Dendritic cell treated with granulocyte-macrophage colony-stimulating factor and Interleukin-4, amounts not matched to agents 40 ng/mL and 50 ng/mL, for 4 days (primary cell): ENCODE measurements at regions not wholly inside any gene's neighbourhood (a gene's known extent, or its start where the extent isn't known, plus 50 kb on each side); places are given as distances from the start of the nearest gene placed in this dataset.

Source experiments
- H3K27ac Mint-ChIP-seq: one replicate; pipeline ENCODE4 v1.8.0; 2022; ENCODE audit warnings: mild to moderate bottlenecking, mixed read lengths
- H3K27me3 Mint-ChIP-seq: one replicate; pipeline ENCODE4 v1.8.0; 2022; ENCODE audit warnings: mild to moderate bottlenecking, mixed read lengths
- H3K36me3 Mint-ChIP-seq: one replicate; pipeline ENCODE4 v1.8.0; 2022; ENCODE audit warnings: low read depth, mixed read lengths
- H3K4me1 Mint-ChIP-seq: one replicate; pipeline ENCODE4 v1.8.0; 2022; ENCODE audit warnings: low read depth, mixed read lengths
- H3K4me3 Mint-ChIP-seq: one replicate; pipeline ENCODE4 v1.8.0; 2022; ENCODE audit warnings: mild to moderate bottlenecking, moderate library complexity, mixed read lengths
- H3K9me3 Mint-ChIP-seq: one replicate; pipeline ENCODE4 v1.8.0; 2022; ENCODE audit warnings: mixed read lengths
- intact Hi-C: fragments of 100-400 bp; cut with micrococcal nuclease; formaldehyde crosslinking; loops from one replicate; pipeline ENCODE4 v1.15.0; 2022

- intact Hi-C loops, result no loop called here
- peaks cover 8% of the 10 kb centered on the region for H3K9me3 Mint-ChIP-seq
- no peaks in the 10 kb centered on the region for H3K36me3 Mint-ChIP-seq
- H3K4me3 Mint-ChIP-seq, result no peak overlapping the region
- peaks cover 69% of the 10 kb centered on the region for H3K4me1 Mint-ChIP-seq
- H3K27me3 Mint-ChIP-seq, result peaks cover 10% of the 10 kb centered on the region
- no peak overlapping the region for H3K27ac Mint-ChIP-seq
These were observed 158.5 kb downstream of the LPIN1 start for GRCh38 chr2:11904941-11905340.

- Mint-ChIP-seq H3K27ac (peak overlapping the region; percentile 61), H3K27me3 (peaks cover 4% of the 10 kb centered on the region), H3K36me3 (no peaks in the 10 kb centered on the region)
These were observed 160.8 kb downstream of the LPIN1 start for GRCh38 chr2:11907190-11907589.

DNA sequence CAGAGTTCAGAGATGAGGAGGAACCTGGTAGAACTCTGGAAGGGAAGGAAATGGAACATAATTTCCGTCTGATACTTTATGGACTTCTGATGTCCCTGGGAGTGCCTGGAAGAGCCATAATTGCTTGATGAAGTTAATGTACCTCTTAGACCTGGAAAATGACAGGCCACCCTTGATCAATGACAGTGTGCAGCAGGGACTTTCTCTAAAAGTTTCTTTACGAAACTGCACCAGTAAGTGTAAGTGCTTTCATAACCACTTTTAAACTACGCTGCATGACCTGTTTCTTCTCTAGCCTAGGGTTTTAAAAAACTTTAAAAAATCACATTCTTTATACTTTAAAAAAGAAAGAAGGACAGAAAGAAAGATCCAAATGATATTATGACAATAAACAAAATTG lies 164.5 kb downstream of the LPIN1 start:
- H3K27ac Mint-ChIP-seq, result no peak overlapping the region
- intact Hi-C loops, result no loop called here
- no peaks in the 10 kb centered on the region for H3K36me3 Mint-ChIP-seq
- H3K4me3 Mint-ChIP-seq, result no peak overlapping the region
- peaks cover 33% of the 10 kb centered on the region for H3K4me1 Mint-ChIP-seq
- peaks cover 14% of the 10 kb centered on the region for H3K9me3 Mint-ChIP-seq
- peaks cover 2% of the 10 kb centered on the region for H3K27me3 Mint-ChIP-seq

More at GRCh38 chr2:11907190-11907589, 160.8 kb downstream of the LPIN1 start:
- intact Hi-C loops, result no loop called here
- Mint-ChIP-seq H3K9me3 (peaks cover 8% of the 10 kb centered on the region), H3K4me1 (peaks cover 61% of the 10 kb centered on the region), H3K4me3 (no peak overlapping the region)

DNA sequence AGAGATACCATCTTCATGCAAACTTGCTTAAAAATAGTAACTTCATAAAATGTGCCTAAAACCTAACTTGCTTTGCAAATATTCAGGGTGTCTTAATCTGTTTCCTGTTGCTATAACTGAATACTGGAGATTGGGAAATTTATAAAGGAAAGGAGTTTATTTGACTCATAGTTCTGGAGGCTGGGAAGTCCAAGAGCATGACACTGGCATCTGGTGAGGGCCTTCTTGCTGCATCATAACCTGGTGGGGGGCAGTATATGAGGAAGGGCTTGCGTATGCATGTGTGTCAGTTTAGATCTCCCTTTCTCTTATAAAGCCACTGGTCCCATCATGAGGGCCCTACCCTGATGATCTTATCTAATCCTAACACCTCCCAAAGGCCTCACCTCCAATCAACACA lies 166.5 kb downstream of the LPIN1 start:
- Mint-ChIP-seq H3K9me3 (peaks cover 14% of the 10 kb centered on the region), H3K4me1 (peaks cover 23% of the 10 kb centered on the region), H3K4me3 (no peak overlapping the region), H3K36me3 (no peaks in the 10 kb centered on the region), H3K27ac (no peak overlapping the region), H3K27me3 (peaks cover 4% of the 10 kb centered on the region)
- intact Hi-C loops, result no loop called here

DNA sequence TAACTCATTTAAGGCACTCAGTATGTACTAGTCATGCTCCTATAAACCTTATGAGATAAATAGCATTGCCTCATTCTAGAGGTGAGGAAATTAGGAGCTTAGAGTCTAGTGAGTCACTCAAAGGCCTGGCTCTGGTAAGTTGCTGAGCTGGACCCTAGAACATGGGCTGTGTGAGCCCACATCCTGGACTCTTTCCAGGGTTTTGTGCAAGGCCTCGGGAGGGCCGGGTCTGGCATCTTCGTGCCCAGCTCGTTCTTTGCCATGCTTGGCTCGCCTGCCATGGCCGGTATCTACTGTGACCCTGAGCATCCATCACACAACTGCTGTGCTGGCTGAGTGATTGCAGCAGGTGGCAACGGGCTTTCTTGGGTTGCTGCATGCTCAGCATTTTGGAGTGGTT lies 168.0 kb downstream of the LPIN1 start:
- intact Hi-C loops, result no loop called here
- peaks cover 4% of the 10 kb centered on the region for H3K27me3 Mint-ChIP-seq
- peaks cover 14% of the 10 kb centered on the region for H3K9me3 Mint-ChIP-seq
- peaks cover 17% of the 10 kb centered on the region for H3K4me1 Mint-ChIP-seq
- no peaks in the 10 kb centered on the region for H3K36me3 Mint-ChIP-seq
- H3K4me3 Mint-ChIP-seq, result no peak overlapping the region
- H3K27ac Mint-ChIP-seq, result no peak overlapping the region

DNA sequence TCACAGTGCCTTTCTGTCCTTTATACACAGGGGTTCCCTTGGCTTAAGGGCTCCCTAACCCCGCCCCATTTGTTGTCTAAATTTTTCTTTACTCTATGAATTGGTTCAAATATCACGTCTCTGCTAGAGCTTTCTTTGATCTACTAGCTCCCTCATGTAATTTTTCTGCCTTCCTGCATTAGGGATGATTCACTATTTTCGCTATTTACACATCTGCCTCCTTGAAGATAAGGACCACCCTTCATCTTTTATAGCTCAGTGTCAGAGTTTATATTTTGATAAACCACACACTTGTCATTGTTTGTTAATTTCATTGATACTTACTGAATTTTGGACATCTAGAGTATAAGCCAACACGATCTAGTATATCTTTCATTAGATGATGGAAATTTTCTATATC lies 169.2 kb downstream of the LPIN1 start:
- Mint-ChIP-seq H3K36me3 (no peaks in the 10 kb centered on the region), H3K4me3 (no peak overlapping the region), H3K4me1 (peaks cover 10% of the 10 kb centered on the region), H3K27me3 (peaks cover 3% of the 10 kb centered on the region), H3K27ac (no peak overlapping the region), H3K9me3 (peaks cover 14% of the 10 kb centered on the region)
- intact Hi-C loops, result no loop called here

- intact Hi-C loops, result no loop called here
- Mint-ChIP-seq H3K4me1 (peaks cover 20% of the 10 kb centered on the region), H3K4me3 (no peak overlapping the region), H3K36me3 (no peaks in the 10 kb centered on the region), H3K27me3 (peaks cover 16% of the 10 kb centered on the region), H3K9me3 (no peaks in the 10 kb centered on the region), H3K27ac (no peak overlapping the region)
These were observed 173.5 kb downstream of the LPIN1 start for GRCh38 chr2:11919953-11920352.

DNA sequence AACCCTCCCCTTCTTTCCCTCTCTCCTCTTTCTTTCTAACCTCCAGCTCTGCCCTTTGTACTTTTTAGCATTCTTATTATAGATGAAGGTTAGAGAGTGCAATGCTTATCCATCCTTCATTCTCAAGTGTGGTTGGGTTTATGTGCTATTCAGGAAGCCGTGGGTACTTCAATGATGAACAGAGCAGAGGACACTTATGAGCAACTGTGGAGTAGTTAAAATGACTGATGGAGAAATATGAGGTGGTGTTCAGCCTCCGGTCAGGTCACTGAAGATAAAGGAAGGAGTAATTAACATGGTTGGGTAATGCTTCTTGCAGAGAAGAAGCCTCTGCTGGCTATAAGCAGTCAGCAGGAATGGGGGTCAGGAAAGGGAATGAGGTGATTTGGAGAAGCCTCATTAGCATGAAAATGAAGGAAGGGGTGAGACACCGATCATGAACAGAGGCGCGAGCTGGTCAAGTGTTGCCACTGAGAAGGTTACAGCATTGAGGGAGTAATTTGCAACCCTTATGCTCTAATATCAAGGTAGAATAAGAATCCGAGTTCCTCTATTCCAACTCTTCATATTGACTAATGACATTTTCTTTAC lies 174.7 kb downstream of the LPIN1 start:
- Mint-ChIP-seq H3K27ac (no peak overlapping the region), H3K9me3 (no peaks in the 10 kb centered on the region), H3K36me3 (no peaks in the 10 kb centered on the region), H3K4me1 (peaks cover 20% of the 10 kb centered on the region), H3K27me3 (peaks cover 16% of the 10 kb centered on the region), H3K4me3 (no peak overlapping the region)
- intact Hi-C loops, result no loop called here

DNA sequence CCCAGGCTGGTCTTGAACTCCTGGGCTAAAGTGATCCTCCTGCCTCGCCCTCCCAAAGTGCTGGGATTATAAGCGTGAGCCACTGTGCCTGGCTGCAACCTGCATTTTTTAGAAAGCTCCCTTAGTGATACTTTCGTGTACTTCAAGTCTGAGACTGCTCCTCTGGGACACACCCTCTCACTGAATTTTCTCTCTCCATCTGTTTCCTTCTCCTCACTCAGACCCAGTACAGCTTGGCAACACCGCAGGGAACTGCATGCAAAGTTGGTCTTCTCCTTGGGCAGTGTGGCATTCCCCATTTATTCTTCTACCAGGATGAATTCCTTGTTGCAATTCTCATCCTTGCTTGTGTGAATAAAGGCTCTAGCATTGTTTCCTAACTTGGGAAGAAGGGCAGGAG lies 175.9 kb downstream of the LPIN1 start:
- H3K27me3 Mint-ChIP-seq, result peaks cover 15% of the 10 kb centered on the region
- H3K4me1 Mint-ChIP-seq, result peaks cover 17% of the 10 kb centered on the region
- H3K4me3 Mint-ChIP-seq, result no peak overlapping the region
- no peaks in the 10 kb centered on the region for H3K9me3 Mint-ChIP-seq
- H3K27ac Mint-ChIP-seq, result no peak overlapping the region
- intact Hi-C loops, result no loop called here
- H3K36me3 Mint-ChIP-seq, result no peaks in the 10 kb centered on the region

GRCh38 chr2:11923935-11924334 lies 177.5 kb downstream of the LPIN1 start:
- peaks cover 24% of the 10 kb centered on the region for H3K4me1 Mint-ChIP-seq
- H3K27ac Mint-ChIP-seq, result no peak overlapping the region
- H3K36me3 Mint-ChIP-seq, result no peaks in the 10 kb centered on the region
- intact Hi-C loops, result no loop called here
- peaks cover 15% of the 10 kb centered on the region for H3K27me3 Mint-ChIP-seq
- no peak overlapping the region for H3K4me3 Mint-ChIP-seq
- no peaks in the 10 kb centered on the region for H3K9me3 Mint-ChIP-seq

GRCh38 chr2:11925295-11926066 lies 179.0 kb downstream of the LPIN1 start:
- no peaks in the 10 kb centered on the region for H3K9me3 Mint-ChIP-seq
- intact Hi-C loops, result no loop called here
- H3K4me1 Mint-ChIP-seq, result peaks cover 38% of the 10 kb centered on the region
- H3K36me3 Mint-ChIP-seq, result no peaks in the 10 kb centered on the region
- H3K27ac Mint-ChIP-seq, result no peak overlapping the region
- no peak overlapping the region for H3K4me3 Mint-ChIP-seq
- peaks cover 13% of the 10 kb centered on the region for H3K27me3 Mint-ChIP-seq

DNA sequence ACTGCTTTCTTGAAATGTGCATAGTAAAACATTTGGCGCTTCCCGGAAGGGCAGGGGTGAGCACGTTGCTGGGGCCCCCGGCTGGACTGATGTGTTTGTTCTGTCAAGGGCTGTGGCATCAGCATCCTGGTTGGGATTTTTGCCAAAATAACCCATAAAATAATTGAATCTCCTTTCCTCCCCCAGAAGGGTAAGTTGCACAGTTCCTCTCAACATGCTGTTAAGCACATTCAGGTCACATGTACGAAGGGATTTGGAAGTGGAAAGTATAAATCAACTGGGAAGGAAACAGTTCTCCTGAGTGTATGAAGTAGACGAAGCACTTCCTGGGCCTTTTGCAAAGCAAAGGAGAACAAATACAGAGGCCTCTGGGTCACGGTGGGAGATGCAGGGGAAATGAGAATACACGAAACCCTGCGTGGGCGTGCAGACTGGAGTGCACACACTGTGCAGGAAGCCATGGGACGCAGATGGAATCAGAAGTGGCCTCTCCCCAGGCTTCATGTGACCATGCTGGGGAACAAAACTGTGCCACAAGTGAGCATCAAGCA lies 183.9 kb downstream of the LPIN1 start:
- Mint-ChIP-seq H3K27ac (peak overlapping the region; percentile 83), H3K4me1 (peaks cover 67% of the 10 kb centered on the region), H3K36me3 (no peaks in the 10 kb centered on the region), H3K27me3 (no peaks in the 10 kb centered on the region), H3K4me3 (no peak overlapping the region), H3K9me3 (peaks cover 18% of the 10 kb centered on the region)
- intact Hi-C loops, result no loop called here

DNA sequence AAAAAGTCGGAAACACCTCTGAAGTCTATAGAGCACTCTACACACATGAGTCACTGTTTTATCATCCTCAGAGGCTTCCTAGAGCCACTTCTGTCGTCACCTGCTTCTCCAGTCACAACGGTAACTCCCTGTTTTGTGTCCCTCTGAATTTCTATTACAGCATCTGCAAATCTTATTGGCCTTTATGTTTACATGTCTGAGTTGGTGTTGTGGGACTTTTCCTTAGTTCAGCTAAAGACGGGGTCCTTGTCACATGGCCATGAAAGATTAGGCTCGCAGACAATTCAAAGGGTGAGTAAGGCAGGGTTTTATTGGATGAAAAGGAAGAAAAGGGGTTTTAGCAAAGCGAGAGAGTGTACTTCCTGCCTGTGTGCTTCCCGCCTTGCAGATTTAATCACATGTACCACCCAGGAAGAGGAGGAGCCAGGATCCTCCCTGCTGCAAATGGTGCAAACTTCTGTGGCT lies 185.6 kb downstream of the LPIN1 start:
- Mint-ChIP-seq H3K9me3 (peaks cover 18% of the 10 kb centered on the region), H3K36me3 (no peaks in the 10 kb centered on the region), H3K4me3 (no peak overlapping the region), H3K27ac (no peak overlapping the region), H3K4me1 (peaks cover 67% of the 10 kb centered on the region), H3K27me3 (peaks cover 4% of the 10 kb centered on the region)
- intact Hi-C loops, result no loop called here

- peaks cover 18% of the 10 kb centered on the region for H3K9me3 Mint-ChIP-seq
- no peak overlapping the region for H3K4me3 Mint-ChIP-seq
- peaks cover 4% of the 10 kb centered on the region for H3K27me3 Mint-ChIP-seq
- peaks cover 67% of the 10 kb centered on the region for H3K4me1 Mint-ChIP-seq
- H3K27ac Mint-ChIP-seq, result no peak overlapping the region
- intact Hi-C loops, result no loop called here
- H3K36me3 Mint-ChIP-seq, result no peaks in the 10 kb centered on the region
These were observed 186.5 kb downstream of the LPIN1 start for GRCh38 chr2:11932962-11933361.
